AG09309 (cell line): ENCODE measurements at regions not wholly inside any gene's neighbourhood (a gene's known extent, or its start where the extent isn't known, plus 50 kb on each side); places are given as distances from the start of the nearest gene placed in this dataset.

Experiments used
- DNase-seq: peaks from one replicate; pipeline ENCODE4 v3.0.0-alpha.2; 2010; ENCODE audit warnings: low read depth
- H3K4me3 ChIP-seq: 2 replicates; pipeline ENCODE4 v1.5.1; 2011; ENCODE audit warnings: mild to moderate bottlenecking, low read depth, low read length, moderate library complexity; ENCODE audit not compliant: control insufficient read depth
- TF ChIP-seq, protein P1 (sequence below): IDR thresholded peaks from 2 replicates; pipeline ENCODE4 v1.5.1; 2011; ENCODE audit warnings: mild to moderate bottlenecking, low read depth, low read length, inconsistent platforms; ENCODE audit not compliant: insufficient read depth, control insufficient read depth; ENCODE audit errors: missing control alignments

DNA sequence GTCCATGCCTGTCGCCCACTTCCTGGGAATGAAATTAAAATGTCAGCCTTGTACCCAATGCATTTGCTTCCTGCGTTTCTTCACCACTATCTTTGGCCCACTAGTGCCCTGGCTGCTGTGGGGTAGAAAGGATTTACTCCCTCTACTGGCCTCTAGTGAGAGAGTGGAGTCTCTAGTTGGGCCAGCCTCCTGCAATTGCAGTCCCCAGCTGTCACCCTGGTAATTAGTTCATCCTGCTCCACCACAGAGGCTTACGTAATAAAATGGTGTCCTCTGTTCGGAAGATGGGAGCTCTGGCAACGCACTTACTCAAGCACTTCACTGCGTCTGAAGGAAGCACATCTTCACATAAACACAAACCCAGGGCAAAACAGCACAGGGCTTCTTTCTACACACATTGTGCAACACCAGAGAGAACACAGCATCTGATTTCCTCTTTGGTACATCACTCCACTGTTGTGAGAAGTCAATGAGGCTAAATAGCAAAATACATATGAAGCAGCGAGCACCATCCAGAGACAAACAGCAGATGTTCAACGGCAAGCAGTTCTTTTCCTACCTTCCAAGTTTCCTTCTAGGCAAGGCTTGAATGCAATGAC is 274.6 kb downstream of the LRATD1 start:
- no peak overlapping the region for H3K4me3 ChIP-seq
- no peak for DNase-seq
- TF ChIP-seq, protein P1, sequence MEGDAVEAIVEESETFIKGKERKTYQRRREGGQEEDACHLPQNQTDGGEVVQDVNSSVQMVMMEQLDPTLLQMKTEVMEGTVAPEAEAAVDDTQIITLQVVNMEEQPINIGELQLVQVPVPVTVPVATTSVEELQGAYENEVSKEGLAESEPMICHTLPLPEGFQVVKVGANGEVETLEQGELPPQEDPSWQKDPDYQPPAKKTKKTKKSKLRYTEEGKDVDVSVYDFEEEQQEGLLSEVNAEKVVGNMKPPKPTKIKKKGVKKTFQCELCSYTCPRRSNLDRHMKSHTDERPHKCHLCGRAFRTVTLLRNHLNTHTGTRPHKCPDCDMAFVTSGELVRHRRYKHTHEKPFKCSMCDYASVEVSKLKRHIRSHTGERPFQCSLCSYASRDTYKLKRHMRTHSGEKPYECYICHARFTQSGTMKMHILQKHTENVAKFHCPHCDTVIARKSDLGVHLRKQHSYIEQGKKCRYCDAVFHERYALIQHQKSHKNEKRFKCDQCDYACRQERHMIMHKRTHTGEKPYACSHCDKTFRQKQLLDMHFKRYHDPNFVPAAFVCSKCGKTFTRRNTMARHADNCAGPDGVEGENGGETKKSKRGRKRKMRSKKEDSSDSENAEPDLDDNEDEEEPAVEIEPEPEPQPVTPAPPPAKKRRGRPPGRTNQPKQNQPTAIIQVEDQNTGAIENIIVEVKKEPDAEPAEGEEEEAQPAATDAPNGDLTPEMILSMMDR: no peak

DNA sequence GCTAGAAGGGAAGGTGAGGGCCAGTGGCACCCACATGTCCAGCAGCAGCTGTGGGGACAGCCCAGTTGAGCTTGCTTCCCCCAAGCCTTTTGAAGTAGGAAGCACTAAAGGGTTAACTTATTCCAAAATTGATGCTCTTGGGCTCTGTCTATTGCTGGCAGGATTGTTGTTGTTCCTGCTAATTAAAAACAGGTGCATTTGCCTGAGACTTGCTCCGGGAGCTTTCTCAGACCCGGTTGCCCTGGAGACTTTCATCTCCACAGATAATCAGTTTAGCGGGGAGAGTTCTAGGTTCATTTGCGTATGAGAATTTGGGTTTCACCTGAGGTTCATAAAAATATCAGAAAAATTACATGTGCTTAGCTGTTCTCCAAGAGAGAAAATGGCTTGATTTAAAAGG is 277.3 kb downstream of the LRATD1 start:
- no peak for DNase-seq

DNA sequence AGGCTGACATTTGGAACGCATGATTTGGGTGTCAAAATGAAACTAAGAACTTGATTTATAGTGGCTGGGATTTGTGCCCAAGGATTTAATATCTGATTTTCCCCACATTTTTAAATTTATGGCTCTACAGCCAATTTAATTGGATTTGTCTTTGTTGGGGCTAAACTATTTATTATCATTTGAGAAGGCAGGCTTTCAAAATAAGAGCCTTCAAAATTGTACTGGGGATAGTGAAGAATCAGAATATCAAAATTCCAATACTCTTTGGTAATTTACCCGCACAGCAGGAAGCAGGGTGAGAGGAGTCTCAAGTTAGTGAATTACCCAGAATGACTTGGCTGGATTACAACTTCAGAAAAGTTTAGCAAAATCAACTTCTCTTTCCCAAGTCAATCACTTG is 278.1 kb downstream of the LRATD1 start:
- H3K4me3 ChIP-seq: no peak overlapping the region
- no peak for DNase-seq
- TF ChIP-seq, protein P1: no peak

More for the DNA sequence above, 277.3 kb downstream of the LRATD1 start:
- TF ChIP-seq, protein P1: no peak
- no peak overlapping the region for H3K4me3 ChIP-seq

DNA sequence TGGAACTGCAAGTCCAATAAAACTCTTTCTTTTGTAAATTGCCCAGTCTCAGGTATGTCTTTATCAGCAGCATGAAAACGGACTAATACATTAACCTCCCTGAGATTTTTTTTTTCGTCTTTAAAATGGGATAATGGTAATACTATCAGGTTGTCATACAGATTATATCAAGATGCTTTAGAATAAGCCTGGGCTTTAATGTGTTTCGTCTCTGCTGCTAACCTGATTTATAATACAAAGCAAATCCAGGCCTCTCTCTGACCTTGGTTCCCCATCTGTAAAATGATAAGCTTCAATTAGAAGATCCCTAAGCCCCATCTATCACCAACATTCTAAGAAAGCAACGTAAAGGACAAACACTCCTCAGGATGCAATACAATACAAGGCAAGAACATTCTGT is 283.5 kb downstream of the LRATD1 start:
- DNase-seq: no peak
- H3K4me3 ChIP-seq: no peak overlapping the region
- TF ChIP-seq, protein P1: no peak

DNA sequence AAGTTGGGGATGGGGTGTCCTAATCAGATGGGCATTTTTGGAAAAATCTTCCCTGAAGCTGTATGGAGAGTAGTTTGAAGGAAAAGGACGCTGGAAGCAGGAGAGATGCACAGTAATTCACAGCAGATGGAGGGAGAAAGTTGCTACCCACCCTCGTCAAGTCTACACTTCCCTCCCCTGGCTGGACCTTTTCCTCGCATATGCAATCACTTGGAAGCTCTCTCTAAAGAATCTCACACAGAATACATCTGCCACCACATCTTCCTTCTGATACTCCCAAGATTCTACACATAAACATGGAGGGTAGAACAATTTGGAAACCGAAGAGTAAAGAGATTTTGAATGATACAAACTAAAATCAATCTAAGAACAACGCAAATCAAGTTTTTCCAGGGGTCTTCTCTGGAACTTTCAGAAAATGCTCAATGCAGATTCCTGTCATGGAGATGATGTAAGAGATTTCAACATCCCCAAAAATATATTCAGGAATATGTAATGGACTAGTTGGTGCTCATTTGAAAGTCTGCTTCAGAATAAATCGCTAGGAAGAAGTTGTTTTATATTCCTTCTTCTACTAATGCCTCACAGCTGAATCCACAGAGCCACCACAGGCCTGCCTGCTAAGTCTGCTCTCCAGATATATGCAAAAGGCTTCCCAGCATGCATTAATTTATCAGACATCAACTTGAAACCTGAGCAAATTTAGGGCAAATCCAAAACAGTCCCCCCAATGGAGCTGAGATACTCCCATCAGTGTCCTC is 291.5 kb downstream of the LRATD1 start:
- H3K4me3 ChIP-seq: no peak overlapping the region
- DNase-seq: no peak
- TF ChIP-seq, protein P1: no peak

DNA sequence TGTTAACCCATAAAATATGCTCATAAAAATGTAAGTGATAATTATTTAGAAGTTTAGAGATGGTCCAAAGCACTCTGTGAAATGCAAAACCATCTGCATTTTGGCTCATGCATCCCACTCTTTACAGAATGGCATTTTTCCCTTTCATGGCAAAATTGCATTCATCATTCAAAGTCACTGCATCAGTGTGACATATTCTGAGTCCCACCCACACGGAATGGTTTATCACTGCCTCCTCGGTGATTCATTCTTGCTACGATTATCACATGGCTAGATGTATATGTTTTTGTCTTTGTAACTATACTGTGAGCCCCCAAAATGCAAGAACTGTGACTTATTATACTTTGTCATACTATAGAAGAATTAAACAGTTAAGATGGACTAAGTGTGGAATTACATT is 293.0 kb downstream of the LRATD1 start:
- no peak overlapping the region for H3K4me3 ChIP-seq
- TF ChIP-seq, protein P1: no peak
- no peak for DNase-seq
